ENCODE measurements at regions not wholly inside any gene's neighbourhood (a gene's known extent, or its start where the extent isn't known, plus 50 kb on each side); places are given as distances from the start of the nearest gene placed in this dataset.

DNA sequence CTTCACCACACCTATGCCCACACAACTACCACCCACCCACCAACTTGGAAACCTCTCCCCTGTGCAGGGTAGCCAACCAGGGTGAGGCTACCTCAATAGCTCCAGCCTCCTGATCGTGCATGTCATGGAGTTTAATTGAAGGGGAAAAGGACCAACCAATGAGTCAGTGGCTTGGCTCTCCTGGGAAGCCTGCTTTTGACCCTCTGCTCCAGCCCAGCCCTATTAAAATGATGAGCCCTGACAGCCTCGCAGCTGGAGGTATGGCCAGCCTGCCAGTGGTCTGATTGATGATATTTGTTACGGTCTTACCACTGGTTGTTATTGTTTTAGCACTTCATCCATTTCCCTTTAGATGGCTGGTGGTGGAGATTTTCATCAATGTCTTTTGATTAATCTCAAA lies 280.4 kb downstream of the SH3GL2 start (continued):
- TF ChIP-seq, protein P1, sequence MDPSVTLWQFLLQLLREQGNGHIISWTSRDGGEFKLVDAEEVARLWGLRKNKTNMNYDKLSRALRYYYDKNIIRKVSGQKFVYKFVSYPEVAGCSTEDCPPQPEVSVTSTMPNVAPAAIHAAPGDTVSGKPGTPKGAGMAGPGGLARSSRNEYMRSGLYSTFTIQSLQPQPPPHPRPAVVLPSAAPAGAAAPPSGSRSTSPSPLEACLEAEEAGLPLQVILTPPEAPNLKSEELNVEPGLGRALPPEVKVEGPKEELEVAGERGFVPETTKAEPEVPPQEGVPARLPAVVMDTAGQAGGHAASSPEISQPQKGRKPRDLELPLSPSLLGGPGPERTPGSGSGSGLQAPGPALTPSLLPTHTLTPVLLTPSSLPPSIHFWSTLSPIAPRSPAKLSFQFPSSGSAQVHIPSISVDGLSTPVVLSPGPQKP (IDR thresholded peaks at IDR 0.05; ENCODE audit: low read depth, low read length), result no peak
- no peak for TF ChIP-seq CBX8 (IDR thresholded peaks at IDR 0.05)
- no peak for TF ChIP-seq CHD4 (IDR thresholded peaks at IDR 0.05; ENCODE audit: borderline replicate concordance)
- TF ChIP-seq MAZ (IDR thresholded peaks at IDR 0.05; ENCODE audit: borderline replicate concordance, low read depth, low read length), result no peak
- no peak for TF ChIP-seq FOSL2 (IDR thresholded peaks at IDR 0.05)
- no peak for TF ChIP-seq FOSL2 (CRISPR knock-in tag; IDR thresholded peaks at IDR 0.05)
- no peak for TF ChIP-seq ZFP36 (IDR thresholded peaks at IDR 0.05; ENCODE audit: borderline replicate concordance, partially characterized antibody)
- TF ChIP-seq, protein P2, sequence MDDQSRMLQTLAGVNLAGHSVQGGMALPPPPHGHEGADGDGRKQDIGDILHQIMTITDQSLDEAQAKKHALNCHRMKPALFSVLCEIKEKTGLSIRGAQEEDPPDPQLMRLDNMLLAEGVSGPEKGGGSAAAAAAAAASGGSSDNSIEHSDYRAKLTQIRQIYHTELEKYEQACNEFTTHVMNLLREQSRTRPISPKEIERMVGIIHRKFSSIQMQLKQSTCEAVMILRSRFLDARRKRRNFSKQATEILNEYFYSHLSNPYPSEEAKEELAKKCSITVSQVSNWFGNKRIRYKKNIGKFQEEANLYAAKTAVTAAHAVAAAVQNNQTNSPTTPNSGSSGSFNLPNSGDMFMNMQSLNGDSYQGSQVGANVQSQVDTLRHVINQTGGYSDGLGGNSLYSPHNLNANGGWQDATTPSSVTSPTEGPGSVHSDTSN (IDR thresholded peaks at IDR 0.05), result no peak
- no peak for TF ChIP-seq NR3C1 (IDR thresholded peaks at IDR 0.05)

DNA sequence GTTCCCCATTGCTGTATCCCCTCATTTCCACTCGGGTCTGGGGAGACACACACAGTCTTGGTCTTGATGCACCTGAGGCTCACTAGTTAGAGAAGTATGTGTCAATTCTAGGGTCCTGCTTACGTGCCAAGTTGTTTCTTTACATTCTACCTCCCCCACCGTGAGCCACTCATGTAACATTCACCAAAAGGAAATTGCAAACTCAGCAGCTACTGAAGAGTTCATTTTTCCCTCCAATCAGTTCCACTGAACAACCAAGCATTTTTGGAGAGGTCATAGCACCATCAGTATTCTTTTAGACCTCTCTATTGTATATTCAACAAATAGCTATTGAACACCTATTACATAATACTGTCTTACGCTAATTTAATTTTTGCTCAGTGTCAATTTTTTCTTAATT lies 281.1 kb downstream of the SH3GL2 start:
- ChIA-PET CTCF (no interaction called here), POLR2A (no interaction called here)
- FAIRE-seq, result no peak
- Histone ChIP-seq H3K4me2 (no peak overlapping the region), H3K4me1 (no peaks in the 10 kb centered on the region), H3K9me3 (no peaks in the 10 kb centered on the region), H3K27ac (no peak overlapping the region), H3K4me3 (no peak overlapping the region)
- WGBS (ENCODE audit: missing lambda C conversion rate), result 23% methylated on average over 4 of the region's 4 CpGs
- ATAC-seq, result no peak
- TF ChIP-seq FOSL2 (IDR thresholded peaks at IDR 0.05), result no peak
- TF ChIP-seq FOSL2 (CRISPR knock-in tag; IDR thresholded peaks at IDR 0.05), result no peak
- TF ChIP-seq MAFK (IDR thresholded peaks at IDR 0.05; ENCODE audit: partially characterized antibody), result peak; percentile 53
- no peak for DNase-seq (ENCODE audit: low read depth in 1 of 2, low spot score in 1 of 2)

DNA sequence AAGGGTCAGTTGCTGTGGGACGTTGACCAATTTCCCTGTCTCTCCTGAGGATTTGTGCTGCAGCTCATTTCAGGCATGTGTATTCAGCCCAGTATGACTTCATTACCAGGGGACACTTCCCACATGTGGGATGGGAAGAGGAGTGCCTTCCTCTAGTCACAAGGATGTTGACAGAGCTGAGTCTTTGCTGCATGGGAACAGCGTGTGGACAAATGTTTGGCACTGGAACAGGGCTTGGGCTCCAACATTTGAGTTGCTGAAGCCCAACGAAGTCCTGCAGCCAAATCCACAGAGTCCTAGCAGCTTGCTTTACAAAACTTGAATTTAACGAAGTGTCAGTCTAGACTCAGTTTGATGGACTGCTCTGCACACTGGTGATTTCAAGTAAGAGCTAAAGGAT lies 283.2 kb downstream of the SH3GL2 start:
- H3K4me1 ChIP-seq, result no peaks in the 10 kb centered on the region
- H3K4me3 ChIP-seq, result no peak overlapping the region
- H3K4me2 ChIP-seq, result no peak overlapping the region
- FAIRE-seq, result no peak
- H3K9me3 ChIP-seq, result no peaks in the 10 kb centered on the region
- TF ChIP-seq RFX5 (IDR thresholded peaks at IDR 0.05), result no peak
- TF ChIP-seq HOXB13 (CRISPR knock-in tag; IDR thresholded peaks at IDR 0.05; ENCODE audit: low read depth), result no peak
- no peak for TF ChIP-seq EHF (CRISPR knock-in tag; IDR thresholded peaks at IDR 0.05)
- no peak for TF ChIP-seq RNF2 (IDR thresholded peaks at IDR 0.05; ENCODE audit: borderline replicate concordance, low read depth)
- no peak for TF ChIP-seq MAZ (IDR thresholded peaks at IDR 0.05; ENCODE audit: borderline replicate concordance, low read depth, low read length)
- no peak for TF ChIP-seq BHLHE40 (IDR thresholded peaks at IDR 0.05; ENCODE audit: low read depth, low read length)
- TF ChIP-seq POLR2AphosphoS2 (conservative IDR thresholded peaks at IDR 0.05; ENCODE audit: low read length), result no peak
- no peak for TF ChIP-seq CHD4 (IDR thresholded peaks at IDR 0.05; ENCODE audit: borderline replicate concordance)
- no peak for TF ChIP-seq PHF8 (IDR thresholded peaks at IDR 0.05; ENCODE audit: borderline replicate concordance, low read depth)
- no peak for TF ChIP-seq MAFK (IDR thresholded peaks at IDR 0.05; ENCODE audit: partially characterized antibody)
- no peak for TF ChIP-seq ZSCAN20 (CRISPR knock-in tag; IDR thresholded peaks at IDR 0.05)
- TF ChIP-seq, protein P3, sequence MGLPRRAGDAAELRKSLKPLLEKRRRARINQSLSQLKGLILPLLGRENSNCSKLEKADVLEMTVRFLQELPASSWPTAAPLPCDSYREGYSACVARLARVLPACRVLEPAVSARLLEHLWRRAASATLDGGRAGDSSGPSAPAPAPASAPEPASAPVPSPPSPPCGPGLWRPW (IDR thresholded peaks at IDR 0.05), result no peak
- CTCF ChIA-PET, result interaction anchor here (1.5 to 1.7 kb wide), 2 partner anchors 12 to 24 kb away, joined by 4 read pairs; no protein-coding TSS in a partner anchor
- 2% methylated on average over 4 of the region's 4 CpGs for WGBS (ENCODE audit: missing lambda C conversion rate)
- no peak for DNase-seq (ENCODE audit: low read depth in 1 of 2, low spot score in 1 of 2)
- ATAC-seq, result no peak
- H3K27ac ChIP-seq, result no peak overlapping the region
- POLR2A ChIA-PET, result no interaction called here

DNA sequence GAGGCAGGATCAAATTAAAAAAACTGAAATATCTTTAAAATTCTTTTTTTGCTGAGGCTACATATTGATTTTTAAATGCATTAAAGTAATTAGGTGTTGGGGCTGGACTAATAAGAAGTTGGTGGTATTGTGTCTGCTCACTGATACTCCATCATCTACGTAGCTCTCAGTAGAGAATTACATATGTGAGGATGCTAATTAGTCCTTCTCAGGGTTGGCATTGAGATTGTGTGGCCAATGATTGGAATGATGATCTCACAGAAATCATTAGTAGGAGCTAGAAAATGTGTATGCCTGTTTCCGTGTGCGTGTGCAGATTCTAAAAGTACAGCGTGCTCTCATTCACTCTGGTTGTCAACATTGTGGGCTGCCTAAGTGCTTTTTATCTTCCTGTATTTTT lies 283.8 kb downstream of the SH3GL2 start:
- H3K27ac ChIP-seq, result no peak overlapping the region
- 3% methylated on average over 4 of the region's 4 CpGs for WGBS (ENCODE audit: missing lambda C conversion rate)
- no peak for DNase-seq (ENCODE audit: low read depth in 1 of 2, low spot score in 1 of 2)
- ATAC-seq, result no peak
- CTCF ChIA-PET, result interaction anchor here (1.5 to 1.7 kb wide), 2 partner anchors 11 to 24 kb away, joined by 4 read pairs; no protein-coding TSS in a partner anchor
- POLR2A ChIA-PET, result no interaction called here
- no peaks in the 10 kb centered on the region for H3K4me1 ChIP-seq
- no peak overlapping the region for H3K4me3 ChIP-seq
- no peaks in the 10 kb centered on the region for H3K9me3 ChIP-seq
- TF ChIP-seq, protein P3 (IDR thresholded peaks at IDR 0.05), result no peak
- TF ChIP-seq HOXB5 (CRISPR knock-in tag; IDR thresholded peaks at IDR 0.05), result no peak
- FAIRE-seq, result no peak
- no peak overlapping the region for H3K4me2 ChIP-seq

All from A549 (cell line).